Kasumi-1 (cell line): ENCODE measurements at regions not wholly inside any gene's neighbourhood (a gene's known extent, or its start where the extent isn't known, plus 50 kb on each side); places are given as distances from the start of the nearest gene placed in this dataset.

ENCODE experiments used
- DNase-seq, 2 experiments: peaks; one replicate each; lab custom pipeline; 2025; lab: John Stamatoyannopoulos, UW

GRCh38 chr6:67362976-67363375, 1272.1 kb upstream of the ADGRB3 start:
- no peak for DNase-seq

GRCh38 chr6:67361264-67361663, 1273.8 kb upstream of the ADGRB3 start:
- no peak for DNase-seq

GRCh38 chr6:67358241-67358640, 1276.8 kb upstream of the ADGRB3 start:
- no peak for DNase-seq

- no peak for DNase-seq
Measured at GRCh38 chr6:67353861-67354260, 1281.2 kb upstream of the ADGRB3 start.

GRCh38 chr6:67352717-67353116, 1282.4 kb upstream of the ADGRB3 start:
- DNase-seq, result no peak

GRCh38 chr6:67350729-67351128, 1284.4 kb upstream of the ADGRB3 start:
- DNase-seq, result no peak

- DNase-seq, result no peak
Measured at GRCh38 chr6:67345946-67346345, 1289.1 kb upstream of the ADGRB3 start.

GRCh38 chr6:67336014-67336413, 1299.1 kb upstream of the ADGRB3 start:
- no peak for DNase-seq

GRCh38 chr6:67331304-67331703, 1303.8 kb upstream of the ADGRB3 start:
- DNase-seq, result no peak

GRCh38 chr6:67328269-67328668, 1306.8 kb upstream of the ADGRB3 start:
- DNase-seq, result no peak

- DNase-seq, result no peak
Measured at GRCh38 chr6:67300430-67301040, 1334.5 kb upstream of the ADGRB3 start.

GRCh38 chr6:67292169-67292568, 1342.9 kb upstream of the ADGRB3 start:
- no peak for DNase-seq

- DNase-seq, result no peak
Measured at GRCh38 chr6:67287566-67287965, 1347.5 kb upstream of the ADGRB3 start.

GRCh38 chr6:67285770-67286495, 1349.1 kb upstream of the ADGRB3 start:
- DNase-seq, result no peak

GRCh38 chr6:67277312-67277711, 1357.8 kb upstream of the ADGRB3 start:
- no peak for DNase-seq

- DNase-seq, result no peak
Measured at GRCh38 chr6:67265996-67266921, 1368.8 kb upstream of the ADGRB3 start.

GRCh38 chr6:67252663-67253062, 1382.4 kb upstream of the ADGRB3 start:
- peak; percentile 40 to 43 for DNase-seq

- peak; percentile 89 to 95 for DNase-seq
Measured at GRCh38 chr6:67248077-67248476, 1387.0 kb upstream of the ADGRB3 start.

- no peak for DNase-seq
Measured at GRCh38 chr6:67244037-67244436, 1391.0 kb upstream of the ADGRB3 start.

- no peak for DNase-seq
Measured at GRCh38 chr6:67237277-67237676, 1397.8 kb upstream of the ADGRB3 start.

- DNase-seq, result peak; percentile 32 to 33
Measured at GRCh38 chr6:67231092-67231491, 1404.0 kb upstream of the ADGRB3 start.

GRCh38 chr6:67224989-67225388, 1410.1 kb upstream of the ADGRB3 start:
- DNase-seq, result no peak

- DNase-seq, result no peak
Measured at GRCh38 chr6:67221226-67221625, 1413.9 kb upstream of the ADGRB3 start.
